ENCODE measurements at regions not wholly inside any gene's neighbourhood (a gene's known extent, or its start where the extent isn't known, plus 50 kb on each side); places are given as distances from the start of the nearest gene placed in this dataset.

DNA sequence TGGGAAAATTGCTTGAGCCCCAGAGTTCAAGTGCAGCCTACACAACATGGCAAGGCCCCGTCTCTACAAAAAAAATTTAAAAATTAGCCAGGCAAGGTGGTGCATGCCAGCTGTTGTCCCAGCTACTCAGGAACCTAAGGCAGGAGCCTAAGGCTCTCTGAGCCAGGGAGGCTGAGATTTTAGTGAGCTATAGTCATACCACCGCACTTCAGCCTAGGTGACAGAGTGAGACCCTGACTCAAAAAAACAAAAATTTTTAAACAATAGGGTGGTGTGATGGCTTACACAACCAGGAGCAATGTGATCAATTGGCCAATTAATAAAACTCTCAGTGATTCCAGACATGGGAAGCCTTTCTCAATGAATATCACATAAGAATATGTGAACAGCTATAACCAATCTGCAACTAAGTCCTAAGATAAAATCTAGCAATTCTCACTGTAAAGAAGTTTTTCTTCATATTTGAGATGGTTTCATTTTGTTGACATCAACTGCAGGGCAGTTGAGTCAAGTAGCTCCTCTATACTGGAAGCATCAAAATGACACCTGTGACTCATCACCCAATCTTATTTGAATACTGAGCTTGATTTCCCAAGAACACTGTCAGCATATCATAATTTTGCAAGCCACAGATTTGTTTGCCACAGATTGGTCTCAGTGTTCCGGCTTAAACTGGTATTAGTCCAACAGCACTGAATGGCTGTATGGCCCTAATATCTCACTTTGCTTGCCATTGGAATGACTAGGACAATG, 169.0 kb upstream of the GJE1 start:
- H3K4me2 ChIP-seq (ENCODE audit: low read length): no peak overlapping the region
- no peaks in the 10 kb centered on the region for H3K4me1 Mint-ChIP-seq (ENCODE audit: low read depth, unreplicated experiment)
- no peaks in the 10 kb centered on the region for H3K27me3 ChIP-seq (ENCODE audit: insufficient read depth, low read length)
- H3K36me3 Mint-ChIP-seq (ENCODE audit: low read depth, unreplicated experiment): no peaks in the 10 kb centered on the region
- TF ChIP-seq EZH2 (IDR thresholded peaks at IDR 0.05; ENCODE audit: insufficient read depth, low read length): no peak
- TF ChIP-seq, protein P1, sequence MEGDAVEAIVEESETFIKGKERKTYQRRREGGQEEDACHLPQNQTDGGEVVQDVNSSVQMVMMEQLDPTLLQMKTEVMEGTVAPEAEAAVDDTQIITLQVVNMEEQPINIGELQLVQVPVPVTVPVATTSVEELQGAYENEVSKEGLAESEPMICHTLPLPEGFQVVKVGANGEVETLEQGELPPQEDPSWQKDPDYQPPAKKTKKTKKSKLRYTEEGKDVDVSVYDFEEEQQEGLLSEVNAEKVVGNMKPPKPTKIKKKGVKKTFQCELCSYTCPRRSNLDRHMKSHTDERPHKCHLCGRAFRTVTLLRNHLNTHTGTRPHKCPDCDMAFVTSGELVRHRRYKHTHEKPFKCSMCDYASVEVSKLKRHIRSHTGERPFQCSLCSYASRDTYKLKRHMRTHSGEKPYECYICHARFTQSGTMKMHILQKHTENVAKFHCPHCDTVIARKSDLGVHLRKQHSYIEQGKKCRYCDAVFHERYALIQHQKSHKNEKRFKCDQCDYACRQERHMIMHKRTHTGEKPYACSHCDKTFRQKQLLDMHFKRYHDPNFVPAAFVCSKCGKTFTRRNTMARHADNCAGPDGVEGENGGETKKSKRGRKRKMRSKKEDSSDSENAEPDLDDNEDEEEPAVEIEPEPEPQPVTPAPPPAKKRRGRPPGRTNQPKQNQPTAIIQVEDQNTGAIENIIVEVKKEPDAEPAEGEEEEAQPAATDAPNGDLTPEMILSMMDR (IDR thresholded peaks at IDR 0.05; ENCODE audit: insufficient read depth, low read depth, low read length): no peak
- H2AFZ ChIP-seq (ENCODE audit: low read depth, low read length): no peak overlapping the region
- FAIRE-seq: no peak
- no peaks in the 10 kb centered on the region for H3K4me1 ChIP-seq (ENCODE audit: insufficient read depth, low read length)
- H3K27ac Mint-ChIP-seq (ENCODE audit: unreplicated experiment): no peak overlapping the region
- no peak overlapping the region for H3K4me3 Mint-ChIP-seq (ENCODE audit: unreplicated experiment)
- H3K9me3 Mint-ChIP-seq (ENCODE audit: unreplicated experiment): no peaks in the 10 kb centered on the region
- H3K9me3 ChIP-seq (ENCODE audit: insufficient read depth, low read depth, low read length): no peaks in the 10 kb centered on the region
- no peaks in the 10 kb centered on the region for H3K27me3 Mint-ChIP-seq (ENCODE audit: low read depth, unreplicated experiment)
- no peaks in the 10 kb centered on the region for H3K79me2 ChIP-seq (ENCODE audit: insufficient read depth, low read length)
- DNase-seq (ENCODE audit: low read depth): no peak
- H3K9ac ChIP-seq (ENCODE audit: low read length): no peak overlapping the region
- no peaks in the 10 kb centered on the region for H4K20me1 ChIP-seq (ENCODE audit: insufficient read depth, low read length)
- no peaks in the 10 kb centered on the region for H3K36me3 ChIP-seq (ENCODE audit: insufficient read depth, low read length)
- H3K4me3 ChIP-seq (ENCODE audit: insufficient read depth, low read depth, low read length): no peak overlapping the region
- no peak overlapping the region for H3K27ac ChIP-seq (ENCODE audit: low read depth, low read length)

DNA sequence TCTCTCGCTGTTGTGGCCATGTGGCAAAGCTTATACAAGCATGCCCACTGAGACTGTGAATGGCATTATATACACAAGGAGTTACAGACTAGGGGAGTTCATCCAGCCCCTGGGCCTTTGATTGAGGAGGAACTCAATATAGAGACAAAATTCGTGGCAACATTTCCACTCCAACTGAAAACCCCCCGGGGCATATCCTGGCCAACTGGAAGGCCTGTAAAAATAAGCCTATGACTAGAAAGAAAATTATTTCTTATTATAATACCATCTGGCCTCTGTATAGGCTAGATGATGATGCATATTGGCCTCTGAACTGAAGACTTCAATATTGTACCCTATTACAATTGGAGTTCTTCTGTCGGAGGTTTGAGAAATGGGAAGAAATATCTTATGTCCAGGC, 175.5 kb upstream of the GJE1 start:
- Histone ChIP-seq H3K9me3 (ENCODE audit: insufficient read depth, low read depth, low read length) (peaks cover 4% of the 10 kb centered on the region), H3K27ac (ENCODE audit: low read depth, low read length) (no peak overlapping the region), H4K20me1 (ENCODE audit: insufficient read depth, low read length) (no peaks in the 10 kb centered on the region), H3K4me1 (ENCODE audit: insufficient read depth, low read length) (no peaks in the 10 kb centered on the region), H3K36me3 (ENCODE audit: insufficient read depth, low read length) (no peaks in the 10 kb centered on the region), H2AFZ (ENCODE audit: low read depth, low read length) (no peak overlapping the region), H3K4me2 (ENCODE audit: low read length) (no peak overlapping the region), H3K27me3 (ENCODE audit: insufficient read depth, low read length) (no peaks in the 10 kb centered on the region), H3K4me3 (ENCODE audit: insufficient read depth, low read depth, low read length) (no peak overlapping the region), H3K9ac (ENCODE audit: low read length) (no peak overlapping the region), H3K79me2 (ENCODE audit: insufficient read depth, low read length) (no peaks in the 10 kb centered on the region)
- no peaks in the 10 kb centered on the region for H3K4me1 Mint-ChIP-seq (ENCODE audit: low read depth, unreplicated experiment)
- no peak overlapping the region for H3K27ac Mint-ChIP-seq (ENCODE audit: unreplicated experiment)
- TF ChIP-seq, protein P1 (IDR thresholded peaks at IDR 0.05; ENCODE audit: insufficient read depth, low read depth, low read length): no peak
- TF ChIP-seq EZH2 (IDR thresholded peaks at IDR 0.05; ENCODE audit: insufficient read depth, low read length): no peak
- no peak for FAIRE-seq
- H3K36me3 Mint-ChIP-seq (ENCODE audit: low read depth, unreplicated experiment): no peaks in the 10 kb centered on the region
- DNase-seq (ENCODE audit: low read depth): no peak
- H3K9me3 Mint-ChIP-seq (ENCODE audit: unreplicated experiment): peaks cover 7% of the 10 kb centered on the region
- H3K4me3 Mint-ChIP-seq (ENCODE audit: unreplicated experiment): no peak overlapping the region
- no peaks in the 10 kb centered on the region for H3K27me3 Mint-ChIP-seq (ENCODE audit: low read depth, unreplicated experiment)

DNA sequence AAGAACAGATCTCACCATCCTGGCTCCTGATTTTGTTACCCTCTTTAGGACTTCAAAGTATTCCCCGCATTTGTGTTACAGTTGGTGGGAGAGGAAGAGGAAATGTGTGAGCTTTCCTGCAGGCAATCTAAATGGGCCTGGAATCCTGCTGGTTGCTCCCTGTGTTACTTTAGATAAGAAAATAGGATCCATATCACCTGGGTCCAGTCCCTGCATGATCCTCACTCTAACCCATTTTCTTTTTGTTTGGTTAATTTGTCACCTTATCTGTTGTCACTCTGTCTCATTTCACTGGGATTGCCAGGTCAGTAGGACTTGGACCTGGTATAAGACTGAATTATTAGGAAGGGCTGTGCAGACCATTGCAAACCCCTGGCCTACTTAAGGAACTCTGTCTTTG, 175.9 kb upstream of the GJE1 start:
- FAIRE-seq: no peak

More for the DNA sequence above, 175.9 kb upstream of the GJE1 start:
- Histone ChIP-seq H3K27me3 (ENCODE audit: insufficient read depth, low read length) (no peaks in the 10 kb centered on the region), H3K9me3 (ENCODE audit: insufficient read depth, low read depth, low read length) (peaks cover 4% of the 10 kb centered on the region), H3K4me3 (ENCODE audit: insufficient read depth, low read depth, low read length) (no peak overlapping the region), H3K27ac (ENCODE audit: low read depth, low read length) (no peak overlapping the region), H4K20me1 (ENCODE audit: insufficient read depth, low read length) (no peaks in the 10 kb centered on the region), H3K4me1 (ENCODE audit: insufficient read depth, low read length) (no peaks in the 10 kb centered on the region), H3K79me2 (ENCODE audit: insufficient read depth, low read length) (no peaks in the 10 kb centered on the region), H2AFZ (ENCODE audit: low read depth, low read length) (no peak overlapping the region), H3K9ac (ENCODE audit: low read length) (no peak overlapping the region), H3K36me3 (ENCODE audit: insufficient read depth, low read length) (no peaks in the 10 kb centered on the region), H3K4me2 (ENCODE audit: low read length) (no peak overlapping the region)
- no peaks in the 10 kb centered on the region for H3K4me1 Mint-ChIP-seq (ENCODE audit: low read depth, unreplicated experiment)
- no peak for DNase-seq (ENCODE audit: low read depth)
- TF ChIP-seq, protein P1 (IDR thresholded peaks at IDR 0.05; ENCODE audit: insufficient read depth, low read depth, low read length): no peak
- TF ChIP-seq EZH2 (IDR thresholded peaks at IDR 0.05; ENCODE audit: insufficient read depth, low read length): no peak
- no peaks in the 10 kb centered on the region for H3K36me3 Mint-ChIP-seq (ENCODE audit: low read depth, unreplicated experiment)
- peaks cover 10% of the 10 kb centered on the region for H3K9me3 Mint-ChIP-seq (ENCODE audit: unreplicated experiment)
- no peak overlapping the region for H3K27ac Mint-ChIP-seq (ENCODE audit: unreplicated experiment)
- H3K4me3 Mint-ChIP-seq (ENCODE audit: unreplicated experiment): no peak overlapping the region
- H3K27me3 Mint-ChIP-seq (ENCODE audit: low read depth, unreplicated experiment): no peaks in the 10 kb centered on the region
